HG02763 (cell line): ENCODE measurements at regions not wholly inside any gene's neighbourhood (a gene's known extent, or its start where the extent isn't known, plus 50 kb on each side); places are given as distances from the start of the nearest gene placed in this dataset.
"Not testable (repeated sequence)": the region's sequence is repeated elsewhere in the genome, so short reads cannot be mapped to it uniquely, and the experiment has no call there.

Experiments
- ATAC-seq: cut with Tn5 transposase; IDR thresholded peaks from one replicate; pipeline ENCODE4 v1.9.1; 2021; ENCODE audit warnings: mild to moderate bottlenecking, moderate library complexity; ENCODE audit not compliant: unreplicated experiment

- ATAC-seq = no peak
Measured at GRCh38 chr9:29616844-29617243, 2043.6 kb upstream of the C9orf72 start.

- ATAC-seq = no peak
Measured at GRCh38 chr9:29625292-29625731, 2052.0 kb upstream of the C9orf72 start.

- ATAC-seq = no peak
Measured at GRCh38 chr9:29625931-29626330, 2052.7 kb upstream of the C9orf72 start.

- not testable (repeated sequence) for ATAC-seq
Measured at GRCh38 chr9:29628856-29629255, 2055.6 kb upstream of the C9orf72 start.

GRCh38 chr9:29637471-29638237, 2064.4 kb upstream of the C9orf72 start:
- ATAC-seq = no peak

- ATAC-seq = no peak
Measured at GRCh38 chr9:29640507-29640906, 2067.2 kb upstream of the C9orf72 start.

- no peak for ATAC-seq
Measured at GRCh38 chr9:29644514-29644913, 2071.2 kb upstream of the C9orf72 start.

GRCh38 chr9:29647451-29647850, 2074.2 kb upstream of the C9orf72 start:
- ATAC-seq = no peak

- ATAC-seq = no peak
Measured at GRCh38 chr9:29648132-29648531, 2074.9 kb upstream of the C9orf72 start.

GRCh38 chr9:29648601-29649000, 2075.3 kb upstream of the C9orf72 start:
- no peak for ATAC-seq

- ATAC-seq = no peak
Measured at GRCh38 chr9:29656641-29657406, 2083.5 kb upstream of the C9orf72 start.

- ATAC-seq = no peak
Measured at GRCh38 chr9:29657821-29658220, 2084.5 kb upstream of the C9orf72 start.

GRCh38 chr9:29659014-29659413, 2085.7 kb upstream of the C9orf72 start:
- ATAC-seq = no peak

GRCh38 chr9:29659736-29660135, 2086.5 kb upstream of the C9orf72 start:
- ATAC-seq = no peak

GRCh38 chr9:29668732-29669131, 2095.5 kb upstream of the C9orf72 start:
- ATAC-seq = no peak

GRCh38 chr9:29669613-29670012, 2096.3 kb upstream of the C9orf72 start:
- no peak for ATAC-seq

- no peak for ATAC-seq
Measured at GRCh38 chr9:29685531-29685930, 2112.2 kb upstream of the C9orf72 start.

- ATAC-seq = no peak
Measured at GRCh38 chr9:29691145-29691544, 2117.9 kb upstream of the C9orf72 start.

- ATAC-seq = no peak
Measured at GRCh38 chr9:29691758-29692407, 2118.6 kb upstream of the C9orf72 start.

GRCh38 chr9:29697011-29697410, 2123.7 kb upstream of the C9orf72 start:
- ATAC-seq = no peak

- ATAC-seq = no peak
Measured at GRCh38 chr9:29701559-29701958, 2128.3 kb upstream of the C9orf72 start.

GRCh38 chr9:29701971-29702370, 2128.7 kb upstream of the C9orf72 start:
- ATAC-seq = no peak
